Osteocyte (in vitro differentiated cells): ENCODE measurements at regions not wholly inside any gene's neighbourhood (a gene's known extent, or its start where the extent isn't known, plus 50 kb on each side); places are given as distances from the start of the nearest gene placed in this dataset.

Experiments used
- DNase-seq: peaks from one replicate; pipeline ENCODE4 v3.0.0; 2021; ENCODE audit warnings: mixed read lengths; ENCODE audit not compliant: unreplicated experiment; ENCODE audit errors: extremely low spot score
- H3K27ac Mint-ChIP-seq: one replicate; pipeline ENCODE4 v1.8.0; 2021; ENCODE audit warnings: mild to moderate bottlenecking, mixed read lengths; ENCODE audit not compliant: unreplicated experiment
- H3K27me3 Mint-ChIP-seq: one replicate; pipeline ENCODE4 v1.8.0; 2021; ENCODE audit warnings: mixed read lengths; ENCODE audit not compliant: unreplicated experiment
- H3K36me3 Mint-ChIP-seq: one replicate; pipeline ENCODE4 v1.8.0; 2021; ENCODE audit warnings: mixed read lengths; ENCODE audit not compliant: unreplicated experiment
- H3K4me1 Mint-ChIP-seq: one replicate; pipeline ENCODE4 v1.8.0; 2021; ENCODE audit warnings: mixed read lengths; ENCODE audit not compliant: unreplicated experiment
- H3K4me3 Mint-ChIP-seq: one replicate; pipeline ENCODE4 v1.8.0; 2021; ENCODE audit warnings: mild to moderate bottlenecking, moderate library complexity, mixed read lengths; ENCODE audit not compliant: unreplicated experiment
- H3K9me3 Mint-ChIP-seq: one replicate; pipeline ENCODE4 v1.8.0; 2021; ENCODE audit warnings: mixed read lengths; ENCODE audit not compliant: unreplicated experiment
- CTCF ChIP-seq: fragments of 200-600 bp; sonication (generic); IDR thresholded peaks from 2 replicates; pipeline ENCODE4 v1.5.0; 2021; ENCODE audit warnings: antibody characterized with exemption, mild to moderate bottlenecking, moderate library complexity

- no peak for DNase-seq
- TF ChIP-seq CTCF = no peak
- Mint-ChIP-seq H3K27ac (no peak overlapping the region), H3K9me3 (peaks cover 5% of the 10 kb centered on the region), H3K27me3 (peaks cover 2% of the 10 kb centered on the region), H3K4me3 (no peak overlapping the region), H3K36me3 (no peaks in the 10 kb centered on the region), H3K4me1 (peaks cover 6% of the 10 kb centered on the region)
Observed at GRCh38 chr17:71325117-71325516, 795.7 kb upstream of the SOX9 start.

GRCh38 chr17:71325886-71326285 lies 794.9 kb upstream of the SOX9 start:
- TF ChIP-seq CTCF = no peak
- Mint-ChIP-seq H3K4me1 (peaks cover 6% of the 10 kb centered on the region), H3K4me3 (no peak overlapping the region), H3K36me3 (no peaks in the 10 kb centered on the region), H3K27ac (no peak overlapping the region), H3K27me3 (peaks cover 2% of the 10 kb centered on the region), H3K9me3 (no peaks in the 10 kb centered on the region)
- DNase-seq = no peak

- TF ChIP-seq CTCF = no peak
- Mint-ChIP-seq H3K36me3 (no peaks in the 10 kb centered on the region), H3K4me1 (peaks cover 6% of the 10 kb centered on the region), H3K27ac (no peak overlapping the region), H3K27me3 (peaks cover 2% of the 10 kb centered on the region), H3K9me3 (no peaks in the 10 kb centered on the region), H3K4me3 (no peak overlapping the region)
- no peak for DNase-seq
Observed at GRCh38 chr17:71327376-71328059, 793.3 kb upstream of the SOX9 start.

GRCh38 chr17:71329310-71330098 lies 791.3 kb upstream of the SOX9 start:
- no peak for DNase-seq
- Mint-ChIP-seq H3K4me3 (no peak overlapping the region), H3K4me1 (peaks cover 11% of the 10 kb centered on the region), H3K27me3 (peaks cover 2% of the 10 kb centered on the region), H3K9me3 (no peaks in the 10 kb centered on the region), H3K36me3 (no peaks in the 10 kb centered on the region), H3K27ac (no peak overlapping the region)
- TF ChIP-seq CTCF = no peak

GRCh38 chr17:71330099-71330375 lies 790.8 kb upstream of the SOX9 start:
- no peaks in the 10 kb centered on the region for H3K36me3 Mint-ChIP-seq
- no peaks in the 10 kb centered on the region for H3K9me3 Mint-ChIP-seq
- H3K27ac Mint-ChIP-seq = no peak overlapping the region
- no peak overlapping the region for H3K4me3 Mint-ChIP-seq
- no peak for TF ChIP-seq CTCF
- peaks cover 2% of the 10 kb centered on the region for H3K27me3 Mint-ChIP-seq
- DNase-seq = no peak
- H3K4me1 Mint-ChIP-seq = peaks cover 11% of the 10 kb centered on the region
